Caco-2 (cell line): ENCODE measurements at regions not wholly inside any gene's neighbourhood (a gene's known extent, or its start where the extent isn't known, plus 50 kb on each side); places are given as distances from the start of the nearest gene placed in this dataset.
"Not testable (repeated sequence)": the region's sequence is repeated elsewhere in the genome, so short reads cannot be mapped to it uniquely, and the experiment has no call there.

Experiments used
- BruUV-seq: library from RNA; stranded (reverse); fragments of 400-500 nt; replicated peaks from 2 replicates; lab custom pipeline; 2021; lab: Mats Ljungman, UMichigan
- CTCF ChIA-PET: fragments of 300-600 bp; sonication (Branson Sonifier 250); formaldehyde crosslinking; loops from one replicate; lab custom pipeline; 2022; ENCODE audit warnings: antibody characterized with exemption; lab: Charles Lee
- POLR2A ChIA-PET: fragments of 300-600 bp; sonication (Branson Sonifier 250); formaldehyde crosslinking; loops from one replicate; lab custom pipeline; 2022; ENCODE audit warnings: antibody characterized with exemption; lab: Charles Lee
- DNase-seq, 2 experiments: peaks; one replicate each; pipeline versions ENCODE4 v3.0.0 to v3.0.0-alpha.2; 2020 to 2022
- H3K27me3 ChIP-seq: replicated peaks from 2 replicates; pipeline ENCODE4 v1.6.0; 2011; ENCODE audit warnings: low read length; ENCODE audit not compliant: control insufficient read depth, insufficient read depth
- H3K36me3 ChIP-seq: 2 replicates; pipeline ENCODE4 v1.5.1; 2011; ENCODE audit warnings: low read length; ENCODE audit not compliant: control insufficient read depth, insufficient read depth
- H3K4me1 ChIP-seq: fragments of 250-450 bp; sonication (Bioruptor Pico); 2 replicates; pipeline ENCODE4 v1.5.1; 2020; ENCODE audit warnings: mild to moderate bottlenecking
- H3K4me3 ChIP-seq: 2 replicates; pipeline ENCODE4 v1.5.1; 2011; ENCODE audit warnings: low read depth, mild to moderate bottlenecking, control low read depth, low read length
- H3K9me3 ChIP-seq: fragments of 250-450 bp; sonication (Bioruptor Pico); 2 replicates; pipeline ENCODE4 v1.5.1; 2020; ENCODE audit warnings: mild to moderate bottlenecking, moderate library complexity
- H3K27ac Mint-ChIP-seq: one replicate; pipeline ENCODE4 v1.8.0; 2022; ENCODE audit warnings: mixed read lengths; ENCODE audit not compliant: unreplicated experiment
- H3K27me3 Mint-ChIP-seq: one replicate; pipeline ENCODE4 v1.8.0; 2022; ENCODE audit warnings: mixed read lengths; ENCODE audit not compliant: insufficient read depth, unreplicated experiment
- H3K36me3 Mint-ChIP-seq: one replicate; pipeline ENCODE4 v1.8.0; 2022; ENCODE audit warnings: mild to moderate bottlenecking, mixed read lengths; ENCODE audit not compliant: insufficient read depth, unreplicated experiment
- H3K4me1 Mint-ChIP-seq: one replicate; pipeline ENCODE4 v1.8.0; 2022; ENCODE audit warnings: low read depth, mixed read lengths; ENCODE audit not compliant: unreplicated experiment
- H3K4me3 Mint-ChIP-seq: one replicate; pipeline ENCODE4 v1.8.0; 2022; ENCODE audit warnings: mild to moderate bottlenecking, moderate library complexity, mixed read lengths; ENCODE audit not compliant: unreplicated experiment
- H3K9me3 Mint-ChIP-seq: one replicate; pipeline ENCODE4 v1.8.0; 2022; ENCODE audit warnings: mixed read lengths; ENCODE audit not compliant: unreplicated experiment
- CTCF ChIP-seq, 2 experiments: fragments of 200-600 bp in 1 of 2; IDR thresholded peaks; 1 replicate in 1 of 2; 2 replicates in 1 of 2; pipeline versions ENCODE4 v1.5.1 to v1.8.0; 2011 to 2022; ENCODE audit warnings: antibody characterized with exemption in 1 of 2, control low read depth in 1 of 2, inconsistent platforms in 1 of 2, low read depth in 1 of 2, low read length in 1 of 2, mild to moderate bottlenecking in 1 of 2, moderate library complexity in 1 of 2; ENCODE audit not compliant: insufficient read depth in 1 of 2, severe bottlenecking in 1 of 2, unreplicated experiment in 1 of 2
- intact Hi-C: fragments of 100-400 bp; cut with micrococcal nuclease; formaldehyde crosslinking; loops from one replicate; pipeline ENCODE4 v1.10.0; 2022; ENCODE audit not compliant: unreplicated experiment

- TF ChIP-seq CTCF (IDR thresholded peaks at IDR 0.05; ENCODE audit: insufficient read depth in 1 of 2, low read depth in 1 of 2, low read length in 1 of 2, severe bottlenecking in 1 of 2, unreplicated experiment in 1 of 2) = no peak
- DNase-seq = no peak
- H3K4me3 ChIP-seq = no peak overlapping the region
- BruUV-seq = no TSS peak
- intact Hi-C loops = no loop called here
- H3K9me3 ChIP-seq = no peaks in the 10 kb centered on the region
- no peaks in the 10 kb centered on the region for H3K36me3 ChIP-seq
- no peaks in the 10 kb centered on the region for H3K27me3 ChIP-seq
- Mint-ChIP-seq H3K27me3 (peaks cover 3% of the 10 kb centered on the region), H3K9me3 (no peaks in the 10 kb centered on the region), H3K4me1 (no peaks in the 10 kb centered on the region), H3K36me3 (no peaks in the 10 kb centered on the region), H3K27ac (no peak overlapping the region), H3K4me3 (no peak overlapping the region)
- POLR2A ChIA-PET = no interaction called here
- CTCF ChIA-PET = no interaction called here
- H3K4me1 ChIP-seq = no peaks in the 10 kb centered on the region
These were observed 225.6 kb upstream of the MMS22L start for GRCh38 chr6:97508646-97509045.

- not testable (repeated sequence) for BruUV-seq, DNase-seq, H3K4me1 Mint-ChIP-seq
These were observed 230.2 kb upstream of the MMS22L start for GRCh38 chr6:97513260-97513659.

GRCh38 chr6:97524811-97525210 lies 241.8 kb upstream of the MMS22L start:
- H3K36me3 ChIP-seq = no peaks in the 10 kb centered on the region
- TF ChIP-seq CTCF (IDR thresholded peaks at IDR 0.05; ENCODE audit: insufficient read depth in 1 of 2, low read depth in 1 of 2, low read length in 1 of 2, severe bottlenecking in 1 of 2, unreplicated experiment in 1 of 2) = no peak
- H3K4me3 ChIP-seq = no peak overlapping the region
- H3K36me3 Mint-ChIP-seq = no peaks in the 10 kb centered on the region
- CTCF ChIA-PET = no interaction called here
- no peak for DNase-seq
- H3K4me3 Mint-ChIP-seq = no peak overlapping the region
- intact Hi-C loops = no loop called here
- H3K9me3 Mint-ChIP-seq = no peaks in the 10 kb centered on the region
- H3K27me3 Mint-ChIP-seq = no peaks in the 10 kb centered on the region
- POLR2A ChIA-PET = no interaction called here
- no peaks in the 10 kb centered on the region for H3K27me3 ChIP-seq
- H3K27ac Mint-ChIP-seq = no peak overlapping the region
- no TSS peak for BruUV-seq
- H3K4me1 ChIP-seq = no peaks in the 10 kb centered on the region
- H3K9me3 ChIP-seq = no peaks in the 10 kb centered on the region
- H3K4me1 Mint-ChIP-seq = no peaks in the 10 kb centered on the region

More at GRCh38 chr6:97513260-97513659, 230.2 kb upstream of the MMS22L start:
- CTCF ChIA-PET, H3K27me3 ChIP-seq, H3K9me3 ChIP-seq, H3K36me3 ChIP-seq, H3K27me3 Mint-ChIP-seq, H3K4me1 ChIP-seq, intact Hi-C loops, H3K4me3 Mint-ChIP-seq, POLR2A ChIA-PET, H3K27ac Mint-ChIP-seq, H3K9me3 Mint-ChIP-seq, H3K4me3 ChIP-seq, H3K36me3 Mint-ChIP-seq: not testable (repeated sequence)

- intact Hi-C loops = no loop called here
- CTCF ChIA-PET = no interaction called here
- no peak for TF ChIP-seq CTCF (IDR thresholded peaks at IDR 0.05; ENCODE audit: insufficient read depth in 1 of 2, low read depth in 1 of 2, low read length in 1 of 2, severe bottlenecking in 1 of 2, unreplicated experiment in 1 of 2)
- no peak for DNase-seq
- Histone ChIP-seq H3K27me3 (no peaks in the 10 kb centered on the region), H3K9me3 (no peaks in the 10 kb centered on the region), H3K4me1 (no peaks in the 10 kb centered on the region), H3K36me3 (no peaks in the 10 kb centered on the region), H3K4me3 (no peak overlapping the region)
- H3K4me1 Mint-ChIP-seq = no peaks in the 10 kb centered on the region
- no peaks in the 10 kb centered on the region for H3K36me3 Mint-ChIP-seq
- H3K27me3 Mint-ChIP-seq = no peaks in the 10 kb centered on the region
- POLR2A ChIA-PET = no interaction called here
- H3K4me3 Mint-ChIP-seq = no peak overlapping the region
- BruUV-seq = no TSS peak
- H3K27ac Mint-ChIP-seq = no peak overlapping the region
- no peaks in the 10 kb centered on the region for H3K9me3 Mint-ChIP-seq
These were observed 252.8 kb upstream of the MMS22L start for GRCh38 chr6:97535800-97536199.
